GM06990 (cell line): ENCODE measurements at regions not wholly inside any gene's neighbourhood (a gene's known extent, or its start where the extent isn't known, plus 50 kb on each side); places are given as distances from the start of the nearest gene placed in this dataset.

Source experiments
- DNase-seq: peaks from one replicate; pipeline ENCODE4 v3.0.0-alpha.2; 2011; ENCODE audit not compliant: insufficient read length; ENCODE audit errors: extremely low read depth
- H3K27me3 ChIP-seq: replicated peaks from 2 replicates; pipeline ENCODE4 v1.6.0; 2011; ENCODE audit warnings: low read length; ENCODE audit not compliant: control insufficient read depth, insufficient read depth
- H3K36me3 ChIP-seq: 2 replicates; pipeline ENCODE4 v1.5.1; 2011; ENCODE audit warnings: low read length; ENCODE audit not compliant: control insufficient read depth, insufficient read depth
- H3K4me3 ChIP-seq: replicated peaks from 2 replicates; pipeline ENCODE4 v1.5.1; 2011; ENCODE audit warnings: low read depth, mild to moderate bottlenecking, control low read depth, low read length
- TF ChIP-seq, protein P1 (sequence below): IDR thresholded peaks from 2 replicates; pipeline ENCODE4 v1.5.1; 2011; ENCODE audit warnings: low read length, control low read depth, mild to moderate bottlenecking, inconsistent platforms; ENCODE audit not compliant: insufficient read depth, poor library complexity, severe bottlenecking

DNA sequence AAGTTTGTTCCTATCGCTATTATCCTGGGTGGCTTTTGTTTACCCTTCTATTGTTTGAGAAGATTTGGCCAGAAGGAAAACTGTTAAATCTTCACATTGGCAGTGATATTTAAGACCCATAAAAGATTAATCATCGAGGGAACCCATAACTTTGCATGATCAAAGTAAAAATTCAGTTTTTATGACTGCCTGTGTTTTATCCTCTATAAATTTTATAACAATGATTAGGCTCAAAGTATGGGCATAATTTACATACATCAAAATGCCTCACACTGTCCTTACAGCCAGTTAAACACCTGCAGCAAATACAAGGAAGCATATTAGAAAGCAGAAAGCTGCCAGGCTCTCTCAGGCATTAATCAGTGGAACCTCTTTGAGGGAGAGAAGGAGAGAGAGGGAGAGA lies 289.1 kb downstream of the ICOS start:
- no peaks in the 10 kb centered on the region for H3K36me3 ChIP-seq
- TF ChIP-seq, protein P1, sequence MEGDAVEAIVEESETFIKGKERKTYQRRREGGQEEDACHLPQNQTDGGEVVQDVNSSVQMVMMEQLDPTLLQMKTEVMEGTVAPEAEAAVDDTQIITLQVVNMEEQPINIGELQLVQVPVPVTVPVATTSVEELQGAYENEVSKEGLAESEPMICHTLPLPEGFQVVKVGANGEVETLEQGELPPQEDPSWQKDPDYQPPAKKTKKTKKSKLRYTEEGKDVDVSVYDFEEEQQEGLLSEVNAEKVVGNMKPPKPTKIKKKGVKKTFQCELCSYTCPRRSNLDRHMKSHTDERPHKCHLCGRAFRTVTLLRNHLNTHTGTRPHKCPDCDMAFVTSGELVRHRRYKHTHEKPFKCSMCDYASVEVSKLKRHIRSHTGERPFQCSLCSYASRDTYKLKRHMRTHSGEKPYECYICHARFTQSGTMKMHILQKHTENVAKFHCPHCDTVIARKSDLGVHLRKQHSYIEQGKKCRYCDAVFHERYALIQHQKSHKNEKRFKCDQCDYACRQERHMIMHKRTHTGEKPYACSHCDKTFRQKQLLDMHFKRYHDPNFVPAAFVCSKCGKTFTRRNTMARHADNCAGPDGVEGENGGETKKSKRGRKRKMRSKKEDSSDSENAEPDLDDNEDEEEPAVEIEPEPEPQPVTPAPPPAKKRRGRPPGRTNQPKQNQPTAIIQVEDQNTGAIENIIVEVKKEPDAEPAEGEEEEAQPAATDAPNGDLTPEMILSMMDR: no peak
- H3K27me3 ChIP-seq: no peaks in the 10 kb centered on the region; the same call in 1 of the 2 replicates
- no peak overlapping the region for H3K4me3 ChIP-seq
- no peak for DNase-seq

DNA sequence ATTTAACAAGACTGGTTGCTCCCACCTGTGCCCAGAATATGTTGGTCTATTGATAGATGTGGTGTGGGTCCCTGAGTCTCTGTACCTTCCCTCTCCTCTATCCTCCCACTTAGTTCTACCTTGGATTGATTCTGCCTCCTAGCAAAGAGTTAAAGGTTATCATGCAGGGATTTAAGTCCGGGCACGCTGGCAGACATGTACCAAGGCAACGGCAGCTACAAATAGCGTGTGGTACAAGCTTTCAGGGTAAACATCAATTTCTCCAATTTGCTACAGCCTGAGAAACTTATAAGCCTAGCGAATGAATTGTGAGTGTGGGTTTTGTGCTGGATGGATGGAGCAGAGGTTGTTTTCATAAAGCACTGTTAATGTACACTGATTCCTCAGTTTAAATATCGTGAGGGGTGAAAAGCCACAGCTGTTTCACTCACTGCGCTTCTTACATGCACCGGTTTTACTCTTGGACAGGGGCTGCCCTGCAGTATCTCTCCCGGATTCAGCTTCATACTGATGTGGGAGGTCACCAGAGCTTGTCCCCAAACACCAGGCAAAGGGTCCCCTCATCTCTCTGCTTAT lies 289.8 kb downstream of the ICOS start:
- TF ChIP-seq, protein P1: no peak
- H3K27me3 ChIP-seq: no peaks in the 10 kb centered on the region; the same call in 1 of the 2 replicates
- H3K4me3 ChIP-seq: no peak overlapping the region
- no peak for DNase-seq
- no peaks in the 10 kb centered on the region for H3K36me3 ChIP-seq

DNA sequence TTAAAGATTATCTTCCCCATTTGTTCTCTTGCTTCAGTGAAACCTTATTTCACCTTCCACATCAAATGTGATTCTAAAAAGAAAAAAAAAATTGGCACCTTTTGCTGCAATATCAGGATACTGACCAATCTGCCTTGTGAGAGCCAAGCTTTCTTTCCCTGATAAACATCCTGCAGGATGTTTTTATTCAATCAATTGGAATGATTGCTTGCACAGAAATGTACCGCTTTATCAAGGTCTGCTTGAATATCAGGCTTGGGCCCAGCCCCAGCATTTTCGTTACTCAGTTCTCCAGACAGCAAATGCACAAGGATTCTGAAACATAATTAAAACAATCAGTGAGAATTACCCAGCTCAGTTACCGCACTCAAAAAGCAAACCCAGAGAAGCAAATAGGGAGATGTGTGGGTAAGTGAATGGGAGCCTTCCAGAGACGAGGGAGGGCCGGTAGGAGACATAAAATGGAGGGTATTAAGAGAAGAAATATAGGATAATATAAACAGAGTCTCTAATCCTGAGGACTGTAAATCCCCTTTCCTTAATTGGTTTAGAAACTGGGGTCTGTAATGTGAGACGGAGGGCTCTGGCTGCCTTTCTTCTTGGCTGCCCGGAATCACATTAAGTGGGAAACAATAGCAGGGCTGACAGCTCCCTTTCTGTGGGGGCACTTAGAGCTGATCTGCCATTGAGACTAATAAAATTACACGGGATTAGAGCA lies 291.8 kb downstream of the ICOS start:
- Histone ChIP-seq H3K36me3 (no peaks in the 10 kb centered on the region), H3K4me3 (no peak overlapping the region), H3K27me3 (no peaks in the 10 kb centered on the region; the same call in 1 of the 2 replicates)
- no peak for DNase-seq
- TF ChIP-seq, protein P1: no peak

DNA sequence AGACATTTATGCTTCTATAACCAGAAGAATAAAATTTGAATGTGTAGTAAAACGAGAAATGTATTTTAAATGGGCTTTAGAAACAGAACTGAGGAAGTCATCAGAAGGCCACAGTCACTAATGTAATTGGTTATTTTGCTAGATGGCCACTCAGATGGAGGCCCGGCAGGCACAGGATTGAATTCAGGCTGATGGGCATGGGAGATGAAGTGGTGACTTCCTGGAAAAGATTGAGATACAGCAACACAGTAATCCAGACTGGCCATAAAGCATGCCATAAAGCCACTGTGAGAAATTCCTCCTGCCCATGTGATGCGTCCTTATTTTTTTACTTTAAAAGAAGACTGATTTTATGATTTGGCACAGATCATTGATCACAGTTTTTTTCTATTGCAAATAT lies 297.7 kb downstream of the ICOS start:
- H3K4me3 ChIP-seq: no peak overlapping the region
- TF ChIP-seq, protein P1: no peak
- DNase-seq: no peak

DNA sequence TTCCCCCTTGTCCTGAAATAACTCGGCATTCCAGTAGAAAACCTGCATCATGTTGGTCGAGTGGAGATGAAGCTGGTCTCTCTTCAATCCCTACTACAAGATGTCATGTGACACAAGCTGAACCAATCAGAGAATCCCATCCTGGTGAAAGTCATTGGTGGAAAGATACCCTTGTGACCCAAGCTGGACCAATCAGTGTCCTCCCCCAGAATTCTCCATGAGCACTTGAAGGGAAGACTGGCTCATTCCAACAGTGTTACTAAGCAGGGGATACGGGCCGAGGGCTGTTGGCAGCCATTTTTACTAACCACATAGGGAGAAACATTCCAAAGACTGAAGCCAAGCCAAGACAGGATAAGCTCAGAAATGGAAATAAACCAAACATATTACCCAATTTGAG lies 298.3 kb downstream of the ICOS start:
- DNase-seq: no peak
- TF ChIP-seq, protein P1: no peak
- Histone ChIP-seq H3K27me3 (no peaks in the 10 kb centered on the region; the same call in 1 of the 2 replicates), H3K36me3 (no peaks in the 10 kb centered on the region), H3K4me3 (no peak overlapping the region)

More for the DNA sequence above, 297.7 kb downstream of the ICOS start:
- H3K27me3 ChIP-seq: no peaks in the 10 kb centered on the region; the same call in 1 of the 2 replicates
- H3K36me3 ChIP-seq: no peaks in the 10 kb centered on the region
